Testis (tissue), 2 donors: ENCODE measurements at regions not wholly inside any gene's neighbourhood (a gene's known extent, or its start where the extent isn't known, plus 50 kb on each side); places are given as distances from the start of the nearest gene placed in this dataset.

Source experiments
- POLR2A ChIP-seq: fragments of 450-650 bp; IDR thresholded peaks from one replicate; pipeline ENCODE4 v1.6.1; 2017; ENCODE audit warnings: antibody characterized with exemption, mild to moderate bottlenecking, moderate library complexity
- TF ChIP-seq, protein P1 (sequence below), 3 experiments: fragments of 450-650 bp in 2 of 3; fragments of 200-600 bp in 1 of 3; sonication (generic) in 1 of 3; IDR thresholded peaks; one replicate each; pipeline ENCODE4 v1.5.1; 2016 to 2019; ENCODE audit warnings: antibody characterized with exemption in 3 of 3, mild to moderate bottlenecking in 2 of 3, moderate library complexity in 1 of 3

DNA sequence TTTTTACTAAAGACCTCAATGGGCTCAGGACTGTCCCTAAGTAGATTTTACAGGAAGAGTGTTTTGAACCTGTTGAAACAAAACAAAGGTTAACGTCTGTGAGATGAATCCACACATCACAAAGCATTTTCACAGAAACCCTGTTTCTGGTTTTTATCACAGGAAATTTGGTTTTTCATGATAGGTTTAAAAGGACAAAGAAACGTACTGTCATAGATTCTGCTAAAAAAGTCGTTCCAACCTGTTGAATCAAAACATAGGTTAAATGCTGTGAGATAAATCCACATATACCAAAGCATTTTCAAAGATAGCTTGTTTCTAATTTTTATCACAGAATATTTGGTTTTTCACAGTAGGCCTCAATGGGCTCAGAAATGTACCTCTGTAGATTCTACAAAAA, 1531.0 kb downstream of the UQCRFS1 start:
- TF ChIP-seq, protein P1, sequence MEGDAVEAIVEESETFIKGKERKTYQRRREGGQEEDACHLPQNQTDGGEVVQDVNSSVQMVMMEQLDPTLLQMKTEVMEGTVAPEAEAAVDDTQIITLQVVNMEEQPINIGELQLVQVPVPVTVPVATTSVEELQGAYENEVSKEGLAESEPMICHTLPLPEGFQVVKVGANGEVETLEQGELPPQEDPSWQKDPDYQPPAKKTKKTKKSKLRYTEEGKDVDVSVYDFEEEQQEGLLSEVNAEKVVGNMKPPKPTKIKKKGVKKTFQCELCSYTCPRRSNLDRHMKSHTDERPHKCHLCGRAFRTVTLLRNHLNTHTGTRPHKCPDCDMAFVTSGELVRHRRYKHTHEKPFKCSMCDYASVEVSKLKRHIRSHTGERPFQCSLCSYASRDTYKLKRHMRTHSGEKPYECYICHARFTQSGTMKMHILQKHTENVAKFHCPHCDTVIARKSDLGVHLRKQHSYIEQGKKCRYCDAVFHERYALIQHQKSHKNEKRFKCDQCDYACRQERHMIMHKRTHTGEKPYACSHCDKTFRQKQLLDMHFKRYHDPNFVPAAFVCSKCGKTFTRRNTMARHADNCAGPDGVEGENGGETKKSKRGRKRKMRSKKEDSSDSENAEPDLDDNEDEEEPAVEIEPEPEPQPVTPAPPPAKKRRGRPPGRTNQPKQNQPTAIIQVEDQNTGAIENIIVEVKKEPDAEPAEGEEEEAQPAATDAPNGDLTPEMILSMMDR (IDR thresholded peaks at IDR 0.05): no peak
- no peak for TF ChIP-seq POLR2A
